ENCODE measurements at regions not wholly inside any gene's neighbourhood (a gene's known extent, or its start where the extent isn't known, plus 50 kb on each side); places are given as distances from the start of the nearest gene placed in this dataset.
"Not testable (repeated sequence)": the region's sequence is repeated elsewhere in the genome, so short reads cannot be mapped to it uniquely, and the experiment has no call there.

- in situ Hi-C loops (cut with HindIII; ENCODE audit: low pct_unique_long_range_greater_than_20kb, low sequenced_read_pairs), result no loop called here
- DNase-seq (ENCODE audit: low read depth, low spot score), result no peak
Observed at GRCh38 chr1:191343816-191344215, 814.4 kb upstream of the RGS18 start.

GRCh38 chr1:191346381-191346780 lies 811.9 kb upstream of the RGS18 start:
- no peak for DNase-seq (ENCODE audit: low read depth, low spot score)
- in situ Hi-C loops (cut with HindIII; ENCODE audit: low pct_unique_long_range_greater_than_20kb, low sequenced_read_pairs), result no loop called here

- no peak for DNase-seq (ENCODE audit: low read depth, low spot score)
- in situ Hi-C loops (cut with HindIII; ENCODE audit: low pct_unique_long_range_greater_than_20kb, low sequenced_read_pairs), result no loop called here
Observed at GRCh38 chr1:191348328-191348727, 809.9 kb upstream of the RGS18 start.

- in situ Hi-C loops (cut with HindIII; ENCODE audit: low pct_unique_long_range_greater_than_20kb, low sequenced_read_pairs), result no loop called here
- DNase-seq (ENCODE audit: low read depth, low spot score), result no peak
Observed at GRCh38 chr1:191350938-191351337, 807.3 kb upstream of the RGS18 start.

- in situ Hi-C loops (cut with HindIII; ENCODE audit: low pct_unique_long_range_greater_than_20kb, low sequenced_read_pairs), result no loop called here
- no peak for DNase-seq (ENCODE audit: low read depth, low spot score)
Observed at GRCh38 chr1:191358724-191359123, 799.5 kb upstream of the RGS18 start.

GRCh38 chr1:191366686-191367085 lies 791.6 kb upstream of the RGS18 start:
- in situ Hi-C loops (cut with HindIII; ENCODE audit: low pct_unique_long_range_greater_than_20kb, low sequenced_read_pairs), result no loop called here
- no peak for DNase-seq (ENCODE audit: low read depth, low spot score)

- DNase-seq (ENCODE audit: low read depth, low spot score), result peak; percentile 16
- in situ Hi-C loops (cut with HindIII; ENCODE audit: low pct_unique_long_range_greater_than_20kb, low sequenced_read_pairs), result no loop called here
Observed at GRCh38 chr1:191368891-191369654, 789.2 kb upstream of the RGS18 start.

GRCh38 chr1:191371626-191372025 lies 786.6 kb upstream of the RGS18 start:
- in situ Hi-C loops (cut with HindIII; ENCODE audit: low pct_unique_long_range_greater_than_20kb, low sequenced_read_pairs), result no loop called here

GRCh38 chr1:191388283-191388682 lies 770.0 kb upstream of the RGS18 start:
- no peak for DNase-seq (ENCODE audit: low read depth, low spot score)
- in situ Hi-C loops (cut with HindIII; ENCODE audit: low pct_unique_long_range_greater_than_20kb, low sequenced_read_pairs), result no loop called here

More at GRCh38 chr1:191371626-191372025, 786.6 kb upstream of the RGS18 start:
- DNase-seq (ENCODE audit: low read depth, low spot score), result no peak

- no peak for DNase-seq (ENCODE audit: low read depth, low spot score)
- in situ Hi-C loops (cut with HindIII; ENCODE audit: low pct_unique_long_range_greater_than_20kb, low sequenced_read_pairs), result no loop called here
Observed at GRCh38 chr1:191396622-191397021, 761.6 kb upstream of the RGS18 start.

- DNase-seq (ENCODE audit: low read depth, low spot score), result no peak
- in situ Hi-C loops (cut with HindIII; ENCODE audit: low pct_unique_long_range_greater_than_20kb, low sequenced_read_pairs), result no loop called here
Observed at GRCh38 chr1:191398551-191398950, 759.7 kb upstream of the RGS18 start.

- no peak for DNase-seq (ENCODE audit: low read depth, low spot score)
- in situ Hi-C loops (cut with HindIII; ENCODE audit: low pct_unique_long_range_greater_than_20kb, low sequenced_read_pairs), result no loop called here
Observed at GRCh38 chr1:191405417-191405816, 752.8 kb upstream of the RGS18 start.

- no peak for DNase-seq (ENCODE audit: low read depth, low spot score)
- in situ Hi-C loops (cut with HindIII; ENCODE audit: low pct_unique_long_range_greater_than_20kb, low sequenced_read_pairs), result no loop called here
Observed at GRCh38 chr1:191414981-191415640, 743.2 kb upstream of the RGS18 start.

- DNase-seq (ENCODE audit: low read depth, low spot score), result no peak
- in situ Hi-C loops (cut with HindIII; ENCODE audit: low pct_unique_long_range_greater_than_20kb, low sequenced_read_pairs), result no loop called here
Observed at GRCh38 chr1:191419842-191420241, 738.4 kb upstream of the RGS18 start.

GRCh38 chr1:191427593-191427992 lies 730.7 kb upstream of the RGS18 start:
- DNase-seq (ENCODE audit: low read depth, low spot score), result no peak
- in situ Hi-C loops (cut with HindIII; ENCODE audit: low pct_unique_long_range_greater_than_20kb, low sequenced_read_pairs), result no loop called here

- DNase-seq (ENCODE audit: low read depth, low spot score), result no peak
- in situ Hi-C loops (cut with HindIII; ENCODE audit: low pct_unique_long_range_greater_than_20kb, low sequenced_read_pairs), result no loop called here
Observed at GRCh38 chr1:191432817-191433216, 725.4 kb upstream of the RGS18 start.

GRCh38 chr1:191438979-191439378 lies 719.3 kb upstream of the RGS18 start:
- DNase-seq (ENCODE audit: low read depth, low spot score), result no peak
- in situ Hi-C loops (cut with HindIII; ENCODE audit: low pct_unique_long_range_greater_than_20kb, low sequenced_read_pairs), result no loop called here

- in situ Hi-C loops (cut with HindIII; ENCODE audit: low pct_unique_long_range_greater_than_20kb, low sequenced_read_pairs); DNase-seq (ENCODE audit: low read depth, low spot score): not testable (repeated sequence)
Observed at GRCh38 chr1:191448279-191448678, 710.0 kb upstream of the RGS18 start.

- in situ Hi-C loops (cut with HindIII; ENCODE audit: low pct_unique_long_range_greater_than_20kb, low sequenced_read_pairs), result no loop called here
- no peak for DNase-seq (ENCODE audit: low read depth, low spot score)
Observed at GRCh38 chr1:191452586-191452985, 705.7 kb upstream of the RGS18 start.

Data from SK-MEL-5 (cell line).